ENCODE measurements at regions not wholly inside any gene's neighbourhood (a gene's known extent, or its start where the extent isn't known, plus 50 kb on each side); places are given as distances from the start of the nearest gene placed in this dataset.
"Not testable (repeated sequence)": the region's sequence is repeated elsewhere in the genome, so short reads cannot be mapped to it uniquely, and the experiment has no call there.

- DNase-seq (ENCODE audit: low read depth, low spot score) = no peak
These were observed 58.8 kb downstream of the PPP4R3C start for GRCh38 chrX:27404366-27404765.

- DNase-seq (ENCODE audit: low read depth, low spot score) = no peak
These were observed 64.0 kb downstream of the PPP4R3C start for GRCh38 chrX:27399146-27399456.

- no peak for DNase-seq (ENCODE audit: low read depth, low spot score)
These were observed 71.5 kb downstream of the PPP4R3C start for GRCh38 chrX:27391623-27392022.

GRCh38 chrX:27381419-27381818, 81.7 kb downstream of the PPP4R3C start:
- no peak for DNase-seq (ENCODE audit: low read depth, low spot score)

GRCh38 chrX:27380163-27380845, 82.8 kb downstream of the PPP4R3C start:
- DNase-seq (ENCODE audit: low read depth, low spot score) = no peak

GRCh38 chrX:27354021-27354420, 109.1 kb downstream of the PPP4R3C start:
- no peak for DNase-seq (ENCODE audit: low read depth, low spot score)

GRCh38 chrX:27350476-27350875, 112.7 kb downstream of the PPP4R3C start:
- DNase-seq (ENCODE audit: low read depth, low spot score) = no peak

- no peak for DNase-seq (ENCODE audit: low read depth, low spot score)
These were observed 126.6 kb downstream of the PPP4R3C start for GRCh38 chrX:27336466-27337091.

GRCh38 chrX:27321632-27322031, 141.5 kb downstream of the PPP4R3C start:
- no peak for DNase-seq (ENCODE audit: low read depth, low spot score)

GRCh38 chrX:27309406-27309805, 153.7 kb downstream of the PPP4R3C start:
- DNase-seq (ENCODE audit: low read depth, low spot score) = no peak

GRCh38 chrX:27307546-27307945, 155.6 kb downstream of the PPP4R3C start:
- DNase-seq (ENCODE audit: low read depth, low spot score) = no peak

GRCh38 chrX:27292552-27292951, 170.6 kb downstream of the PPP4R3C start:
- not testable (repeated sequence) for DNase-seq (ENCODE audit: low read depth, low spot score)

- DNase-seq (ENCODE audit: low read depth, low spot score) = no peak
These were observed 186.4 kb downstream of the PPP4R3C start for GRCh38 chrX:27276751-27277150.

- no peak for DNase-seq (ENCODE audit: low read depth, low spot score)
These were observed 208.5 kb downstream of the PPP4R3C start for GRCh38 chrX:27254656-27255055.

GRCh38 chrX:27251369-27251768, 211.8 kb downstream of the PPP4R3C start:
- no peak for DNase-seq (ENCODE audit: low read depth, low spot score)

- no peak for DNase-seq (ENCODE audit: low read depth, low spot score)
These were observed 220.6 kb downstream of the PPP4R3C start for GRCh38 chrX:27242581-27242980.

- DNase-seq (ENCODE audit: low read depth, low spot score) = no peak
These were observed 221.2 kb downstream of the PPP4R3C start for GRCh38 chrX:27241981-27242380.

- DNase-seq (ENCODE audit: low read depth, low spot score) = not testable (repeated sequence)
These were observed 223.1 kb downstream of the PPP4R3C start for GRCh38 chrX:27240042-27240441.

GRCh38 chrX:27236681-27237080, 226.5 kb downstream of the PPP4R3C start:
- DNase-seq (ENCODE audit: low read depth, low spot score) = no peak

- DNase-seq (ENCODE audit: low read depth, low spot score) = no peak
These were observed 233.4 kb downstream of the PPP4R3C start for GRCh38 chrX:27229721-27230120.

- DNase-seq (ENCODE audit: low read depth, low spot score) = no peak
These were observed 240.5 kb downstream of the PPP4R3C start for GRCh38 chrX:27222661-27223060.

GRCh38 chrX:27186671-27187070, 276.5 kb downstream of the PPP4R3C start:
- no peak for DNase-seq (ENCODE audit: low read depth, low spot score)

- no peak for DNase-seq (ENCODE audit: low read depth, low spot score)
These were observed 299.9 kb downstream of the PPP4R3C start for GRCh38 chrX:27163236-27163635.

GRCh38 chrX:27162496-27162895, 300.6 kb downstream of the PPP4R3C start:
- no peak for DNase-seq (ENCODE audit: low read depth, low spot score)
